ENCODE measurements at regions not wholly inside any gene's neighbourhood (a gene's known extent, or its start where the extent isn't known, plus 50 kb on each side); places are given as distances from the start of the nearest gene placed in this dataset.
"Not testable (repeated sequence)": the region's sequence is repeated elsewhere in the genome, so short reads cannot be mapped to it uniquely, and the experiment has no call there.

DNA sequence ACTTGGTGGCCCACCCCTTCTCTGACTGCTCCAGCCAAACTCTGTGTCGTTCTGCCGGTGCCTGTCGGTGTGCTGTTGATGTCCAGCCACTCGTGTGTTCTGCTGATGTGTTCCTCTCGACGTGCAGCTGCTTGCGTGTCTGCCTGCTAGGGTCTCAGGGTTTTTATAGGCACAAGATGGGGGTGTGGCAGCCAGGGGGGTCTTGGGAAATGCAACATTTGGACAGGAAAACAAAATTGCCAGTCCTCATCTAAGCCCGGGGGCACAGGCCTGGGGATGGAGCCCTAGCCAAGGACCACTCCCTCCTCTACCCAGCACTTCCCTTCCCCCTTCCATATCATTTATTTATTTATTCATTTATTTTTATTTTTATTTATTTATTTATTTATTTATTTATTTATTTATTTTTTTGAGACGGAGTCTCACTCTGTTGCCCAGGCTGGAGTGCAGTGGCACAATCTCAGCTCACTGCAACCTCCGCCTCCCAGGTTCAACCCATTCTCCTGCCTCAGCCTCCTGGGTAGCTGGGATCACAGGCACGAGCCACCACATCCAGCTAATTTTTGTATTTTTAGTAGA lies 165.8 kb upstream of the COPS8 start:
- TF ChIP-seq POLR2A (IDR thresholded peaks at IDR 0.05) = not testable (repeated sequence)
- TF ChIP-seq, protein P1, sequence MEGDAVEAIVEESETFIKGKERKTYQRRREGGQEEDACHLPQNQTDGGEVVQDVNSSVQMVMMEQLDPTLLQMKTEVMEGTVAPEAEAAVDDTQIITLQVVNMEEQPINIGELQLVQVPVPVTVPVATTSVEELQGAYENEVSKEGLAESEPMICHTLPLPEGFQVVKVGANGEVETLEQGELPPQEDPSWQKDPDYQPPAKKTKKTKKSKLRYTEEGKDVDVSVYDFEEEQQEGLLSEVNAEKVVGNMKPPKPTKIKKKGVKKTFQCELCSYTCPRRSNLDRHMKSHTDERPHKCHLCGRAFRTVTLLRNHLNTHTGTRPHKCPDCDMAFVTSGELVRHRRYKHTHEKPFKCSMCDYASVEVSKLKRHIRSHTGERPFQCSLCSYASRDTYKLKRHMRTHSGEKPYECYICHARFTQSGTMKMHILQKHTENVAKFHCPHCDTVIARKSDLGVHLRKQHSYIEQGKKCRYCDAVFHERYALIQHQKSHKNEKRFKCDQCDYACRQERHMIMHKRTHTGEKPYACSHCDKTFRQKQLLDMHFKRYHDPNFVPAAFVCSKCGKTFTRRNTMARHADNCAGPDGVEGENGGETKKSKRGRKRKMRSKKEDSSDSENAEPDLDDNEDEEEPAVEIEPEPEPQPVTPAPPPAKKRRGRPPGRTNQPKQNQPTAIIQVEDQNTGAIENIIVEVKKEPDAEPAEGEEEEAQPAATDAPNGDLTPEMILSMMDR (IDR thresholded peaks at IDR 0.05) = not testable (repeated sequence)
